H1 (cell line): ENCODE measurements at regions not wholly inside any gene's neighbourhood (a gene's known extent, or its start where the extent isn't known, plus 50 kb on each side); places are given as distances from the start of the nearest gene placed in this dataset.

Experiments
- CTCF ChIA-PET: fragments of 300-600 bp; sonication (Branson Sonifier 250); formaldehyde crosslinking; loops from one replicate; lab custom pipeline; 2021; ENCODE audit not compliant: partially characterized antibody; lab: Charles Lee
- POLR2A ChIA-PET: fragments of 300-600 bp; sonication (Branson Sonifier 250); formaldehyde crosslinking; loops from one replicate; lab custom pipeline; 2021; ENCODE audit warnings: inconsistent platforms; ENCODE audit not compliant: partially characterized antibody; lab: Charles Lee
- DNase-seq, 2 experiments: peaks; one replicate each; pipeline versions ENCODE4 v3.0.0 to v3.0.0-alpha.2; 2010 to 2022; ENCODE audit warnings: low spot score in 2 of 2, low read depth in 1 of 2, mixed read lengths in 1 of 2
- FAIRE-seq: peaks from 2 replicates; lab custom pipeline; 2011; peaks lifted over from hg19 to GRCh38; lab: Jason Lieb, UNC
- H2AFZ ChIP-seq: 2 replicates; pipeline ENCODE4 v1.8.1; 2012; ENCODE audit warnings: low read length, inconsistent platforms
- H2AK5ac ChIP-seq: 2 replicates; pipeline ENCODE4 v1.6.1; 2013; ENCODE audit warnings: low read depth, low read length
- H2BK120ac ChIP-seq: replicated peaks from 2 replicates; pipeline ENCODE3; 2013; ENCODE audit warnings: low read depth, low read length, inconsistent platforms
- H2BK12ac ChIP-seq: 2 replicates; pipeline ENCODE4 v1.6.1; 2013; ENCODE audit warnings: low read depth, low read length
- H2BK15ac ChIP-seq: 2 replicates; pipeline ENCODE4 v1.6.1; 2013; ENCODE audit warnings: low read length
- H2BK20ac ChIP-seq: 2 replicates; pipeline ENCODE4 v1.6.1; 2013; ENCODE audit warnings: low read length
- H2BK5ac ChIP-seq: 2 replicates; pipeline ENCODE4 v1.6.1; 2013; ENCODE audit warnings: low read depth, low read length
- H3K14ac ChIP-seq: 2 replicates; pipeline ENCODE4 v1.6.1; 2013; ENCODE audit warnings: inconsistent platforms; ENCODE audit not compliant: insufficient read length
- H3K18ac ChIP-seq: 2 replicates; pipeline ENCODE4 v1.6.1; 2013; ENCODE audit warnings: low read length; ENCODE audit errors: extremely low read depth
- H3K23ac ChIP-seq: 2 replicates; pipeline ENCODE4 v1.6.1; 2013; ENCODE audit warnings: inconsistent platforms; ENCODE audit not compliant: insufficient read length
- H3K23me2 ChIP-seq: 2 replicates; pipeline ENCODE4 v1.6.1; 2013; ENCODE audit warnings: low read depth, low read length
- H3K27ac ChIP-seq: 2 replicates; pipeline ENCODE4 v1.6.1; 2011; ENCODE audit warnings: low read depth, low read length, inconsistent platforms
- H3K27me3 ChIP-seq, 4 experiments: replicated peaks in 1 of 4; 1 replicate in 1 of 4; 2 replicates in 3 of 4; pipeline versions ENCODE4 v1.6.1 to v1.8.1; 2011 to 2013; ENCODE audit warnings: low read length in 3 of 4, mild to moderate bottlenecking in 3 of 4, inconsistent platforms in 2 of 4, mixed read lengths in 2 of 4, moderate library complexity in 1 of 4; ENCODE audit not compliant: control insufficient read depth in 3 of 4, insufficient read depth in 3 of 4; ENCODE audit errors: extremely low read depth in 1 of 4
- H3K36me3 ChIP-seq, 4 experiments: 2 replicates each; pipeline versions ENCODE4 v1.6.1 to v1.8.1; 2011 to 2013; ENCODE audit warnings: mild to moderate bottlenecking in 4 of 4, low read length in 3 of 4, moderate library complexity in 2 of 4, control low read depth in 1 of 4, inconsistent platforms in 1 of 4; ENCODE audit not compliant: insufficient read depth in 4 of 4, control insufficient read depth in 2 of 4
- H3K4ac ChIP-seq: replicated peaks from 2 replicates; pipeline ENCODE3; 2013; ENCODE audit warnings: low read length, low read depth, mixed read lengths, inconsistent platforms; ENCODE audit not compliant: insufficient read length
- H3K4me1 ChIP-seq, 4 experiments: replicated peaks in 1 of 4; 1 replicate in 1 of 4; 2 replicates in 3 of 4; pipeline versions ENCODE4 v1.6.1 to v1.8.1; 2011 to 2013; ENCODE audit warnings: low read length in 3 of 4, inconsistent platforms in 2 of 4, mixed read lengths in 1 of 4; ENCODE audit not compliant: insufficient read depth in 4 of 4, control insufficient read depth in 3 of 4
- H3K4me2 ChIP-seq, 2 experiments: 2 replicates each; pipeline versions ENCODE4 v1.6.1 to v1.8.1; 2011 to 2013; ENCODE audit warnings: low read depth in 2 of 2, low read length in 2 of 2, control low read depth in 1 of 2, inconsistent platforms in 1 of 2, mild to moderate bottlenecking in 1 of 2; ENCODE audit not compliant: insufficient read depth in 1 of 2
- H3K4me3 ChIP-seq, 4 experiments: fragments of 200-600, 300-600 bp in 1 of 4; sonication (generic), shearing (Covaris generic), sonication (Bioruptor Twin) in 1 of 4; 2 replicates each; pipeline versions ENCODE4 v1.5.1 to v1.8.1; 2011 to 2016; ENCODE audit warnings: low read length in 4 of 4, low read depth in 3 of 4, control low read depth in 2 of 4, inconsistent platforms in 2 of 4, mild to moderate bottlenecking in 2 of 4, mixed read lengths in 1 of 4, moderate library complexity in 1 of 4; ENCODE audit not compliant: insufficient read depth in 2 of 4; ENCODE audit errors: extremely low read depth in 1 of 4
- H3K56ac ChIP-seq: replicated peaks from 2 replicates; pipeline ENCODE3; 2013; ENCODE audit warnings: low read depth, mild to moderate bottlenecking, mixed read lengths, low read length, inconsistent platforms; ENCODE audit not compliant: insufficient read length
- H3K79me1 ChIP-seq: 2 replicates; pipeline ENCODE4 v1.6.1; 2013; ENCODE audit warnings: low read depth, low read length, control low read depth
- H3K79me2 ChIP-seq, 2 experiments: 2 replicates each; pipeline versions ENCODE4 v1.6.1 to v1.8.1; 2012 to 2013; ENCODE audit warnings: low read length in 2 of 2, mild to moderate bottlenecking in 2 of 2, inconsistent platforms in 1 of 2; ENCODE audit not compliant: insufficient read depth in 2 of 2, control insufficient read depth in 1 of 2
- H3K9ac ChIP-seq, 4 experiments: replicated peaks in 1 of 4; 1 replicate in 1 of 4; 2 replicates in 3 of 4; pipeline versions ENCODE4 v1.6.1 to v1.8.1; 2011 to 2013; ENCODE audit warnings: low read depth in 3 of 4, low read length in 3 of 4, control low read depth in 2 of 4, mild to moderate bottlenecking in 2 of 4, moderate library complexity in 2 of 4, inconsistent platforms in 1 of 4; ENCODE audit errors: extremely low read depth in 1 of 4
- H3K9me3 ChIP-seq, 2 experiments: 2 replicates each; pipeline versions ENCODE4 v1.6.1 to v1.8.1; 2012 to 2013; ENCODE audit warnings: mild to moderate bottlenecking in 2 of 2, moderate library complexity in 2 of 2, control low read depth in 1 of 2, inconsistent platforms in 1 of 2, low read depth in 1 of 2, low read length in 1 of 2, mixed read lengths in 1 of 2; ENCODE audit not compliant: insufficient read depth in 2 of 2
- H4K20me1 ChIP-seq, 2 experiments: replicated peaks in 1 of 2; 2 replicates each; pipeline versions ENCODE3 to v1.8.1; 2011 to 2013; ENCODE audit warnings: inconsistent platforms in 2 of 2, low read length in 2 of 2, mild to moderate bottlenecking in 1 of 2; ENCODE audit not compliant: insufficient read depth in 2 of 2, control insufficient read depth in 1 of 2
- H4K5ac ChIP-seq: 2 replicates; pipeline ENCODE4 v1.6.1; 2013; ENCODE audit warnings: low read length, low read depth, mixed read lengths, inconsistent platforms; ENCODE audit not compliant: insufficient read length
- H4K8ac ChIP-seq: 2 replicates; pipeline ENCODE4 v1.8.0; 2013; ENCODE audit warnings: mild to moderate bottlenecking, moderate library complexity, low read length, inconsistent platforms; ENCODE audit not compliant: insufficient read depth; ENCODE audit errors: extremely low read depth
- H4K91ac ChIP-seq: replicated peaks from 2 replicates; pipeline ENCODE3; 2013; ENCODE audit warnings: low read length, mixed read lengths, inconsistent platforms; ENCODE audit not compliant: insufficient read length
- ATF3 ChIP-seq: IDR thresholded peaks from 2 replicates; pipeline ENCODE4 v1.6.1; 2011; ENCODE audit warnings: low read depth, mild to moderate bottlenecking, low read length; ENCODE audit not compliant: insufficient read depth
- BACH1 ChIP-seq: IDR thresholded peaks from 2 replicates; pipeline ENCODE4 v1.6.1; 2012; ENCODE audit warnings: low read length, improper control_type of control experiment
- CBX8 ChIP-seq: fragments of 300-800, 300-1000 bp; sonication (generic); IDR thresholded peaks from 2 replicates; pipeline ENCODE4 v1.7.1; 2016; ENCODE audit warnings: low read depth, low read length, borderline replicate concordance
- CHD1 ChIP-seq: IDR thresholded peaks from 2 replicates; pipeline ENCODE4 v1.6.1; 2012; ENCODE audit warnings: low read depth, low read length, improper control_type of control experiment
- CREB1 ChIP-seq: IDR thresholded peaks from 2 replicates; pipeline ENCODE4 v1.6.1; 2012; ENCODE audit warnings: inconsistent platforms
- GTF2F1 ChIP-seq: IDR thresholded peaks from 2 replicates; pipeline ENCODE4 v1.6.1; 2012; ENCODE audit warnings: low read depth, low read length, improper control_type of control experiment, borderline replicate concordance
- HDAC2 ChIP-seq, 2 experiments: fragments of 300-600 bp in 1 of 2; sonication (generic) in 1 of 2; IDR thresholded peaks; 2 replicates each; pipeline ENCODE4 v1.6.1; 2011 to 2012; ENCODE audit warnings: low read depth in 2 of 2, low read length in 2 of 2, mild to moderate bottlenecking in 2 of 2, moderate library complexity in 2 of 2, borderline replicate concordance in 1 of 2, inconsistent platforms in 1 of 2
- HDAC6 ChIP-seq: IDR thresholded peaks from one replicate; pipeline ENCODE4 v1.7.1; 2012; ENCODE audit warnings: low read depth, mild to moderate bottlenecking, inconsistent platforms, low read length, moderate library complexity
- JUN ChIP-seq: IDR thresholded peaks from 2 replicates; pipeline ENCODE4 v1.6.1; 2011; ENCODE audit warnings: low read depth, mild to moderate bottlenecking, improper control_type of control experiment, low read length
- KDM5A ChIP-seq: fragments of 200-600 bp; IDR thresholded peaks from 2 replicates; pipeline ENCODE4 v1.7.1; 2012; ENCODE audit warnings: mild to moderate bottlenecking, low read length, inconsistent platforms, mixed read lengths
- RXRA ChIP-seq: IDR thresholded peaks from 2 replicates; pipeline ENCODE4 v1.6.1; 2011; ENCODE audit warnings: low read depth, mild to moderate bottlenecking, low read length, moderate library complexity; ENCODE audit not compliant: insufficient read depth
- SIX5 ChIP-seq: IDR thresholded peaks from 2 replicates; pipeline ENCODE4 v1.6.1; 2011; ENCODE audit warnings: mild to moderate bottlenecking, low read depth, low read length
- SP4 ChIP-seq: IDR thresholded peaks from 2 replicates; pipeline ENCODE4 v1.6.1; 2012; ENCODE audit warnings: low read length, inconsistent platforms
- TAF1 ChIP-seq: IDR thresholded peaks from 2 replicates; pipeline ENCODE4 v1.6.1; 2011; ENCODE audit warnings: mild to moderate bottlenecking, low read depth, low read length
- USF2 ChIP-seq: IDR thresholded peaks from 2 replicates; pipeline ENCODE4 v1.6.1; 2011; ENCODE audit warnings: low read length, improper control_type of control experiment
- WGBS, 2 experiments: shearing (Covaris generic) in 1 of 2; methylation state at CpG; one replicate each; pipeline versions ENCODE4 v1.1.6 to v1.1.7; 2013 to 2015; ENCODE audit warnings: low lambda C conversion rate in 2 of 2, mixed read lengths in 2 of 2, inconsistent platforms in 1 of 2, low coverage in 1 of 2, missing lambda C conversion rate in 1 of 2; ENCODE audit not compliant: insufficient replicate concordance in 2 of 2, insufficient coverage in 1 of 2, insufficient read length in 1 of 2; ENCODE audit errors: extremely low coverage in 1 of 2, missing lambda C conversion rate in 1 of 2; 5-methylcytosine and 5-hydroxymethylcytosine counted together

GRCh38 chr2:145032791-145033190 lies 512.9 kb upstream of the ZEB2 start:
- no peak overlapping the region for H4K8ac ChIP-seq
- TF ChIP-seq ATF3 (no peak), CBX8 (no peak), HDAC2 (IDR thresholded peaks at IDR 0.05; ENCODE audit: borderline replicate concordance in 1 of 2, low read depth in 2 of 2, low read length in 2 of 2) (no peak), BACH1 (no peak), CREB1 (no peak), USF2 (no peak), KDM5A (no peak), SP4 (no peak), RXRA (no peak), SIX5 (no peak), GTF2F1 (no peak), CHD1 (no peak), HDAC6 (no peak), TAF1 (no peak), JUN (no peak)

More at GRCh38 chr2:145032791-145033190, 512.9 kb upstream of the ZEB2 start:
- H3K23me2 ChIP-seq: no peaks in the 10 kb centered on the region
- H3K9ac ChIP-seq: no peak overlapping the region
- H3K18ac ChIP-seq: no peak overlapping the region
- H3K9me3 ChIP-seq: no peaks in the 10 kb centered on the region; a peak in 1 of 4 replicates
- no peak overlapping the region for H3K56ac ChIP-seq
- H2BK5ac ChIP-seq: no peak overlapping the region
- no peaks in the 10 kb centered on the region for H3K27me3 ChIP-seq
- no peak overlapping the region for H3K23ac ChIP-seq
- no peaks in the 10 kb centered on the region for H4K20me1 ChIP-seq
- no peak overlapping the region for H2AFZ ChIP-seq
- FAIRE-seq (no peak), DNase-seq (no peak)
- no peak overlapping the region for H2BK20ac ChIP-seq
- no peak overlapping the region for H2BK120ac ChIP-seq
- H2BK15ac ChIP-seq: no peak overlapping the region
- no peak overlapping the region for H4K5ac ChIP-seq
- no peak overlapping the region for H3K14ac ChIP-seq
- H3K4me2 ChIP-seq: no peak overlapping the region
- H3K79me2 ChIP-seq: no peaks in the 10 kb centered on the region
- H3K4me3 ChIP-seq: no peak overlapping the region
- H3K27ac ChIP-seq: no peak overlapping the region
- H3K4me1 ChIP-seq: no peaks in the 10 kb centered on the region
- H2AK5ac ChIP-seq: no peak overlapping the region
- H3K36me3 ChIP-seq: no peaks in the 10 kb centered on the region
- H2BK12ac ChIP-seq: no peak overlapping the region
- ChIA-PET CTCF (no interaction called here), POLR2A (no interaction called here)
- no peak overlapping the region for H3K4ac ChIP-seq
- no peaks in the 10 kb centered on the region for H3K79me1 ChIP-seq
- WGBS, 2 experiments: 80 to 100% methylated on average over 1 to 2 of the region's 2 CpGs
- H4K91ac ChIP-seq: no peak overlapping the region
